BE2C (cell line): ENCODE measurements at regions not wholly inside any gene's neighbourhood (a gene's known extent, or its start where the extent isn't known, plus 50 kb on each side); places are given as distances from the start of the nearest gene placed in this dataset.

ENCODE experiments used
- DNase-seq: peaks from one replicate; pipeline ENCODE4 v3.0.0-alpha.2; 2020
- H3K27me3 ChIP-seq: fragments of 250-450 bp; sonication (Bioruptor Pico); 2 replicates; pipeline ENCODE4 v1.5.1; 2020; ENCODE audit warnings: mild to moderate bottlenecking
- H3K36me3 ChIP-seq: fragments of 250-450 bp; sonication (Bioruptor Pico); 2 replicates; pipeline ENCODE4 v1.5.1; 2020; ENCODE audit warnings: mild to moderate bottlenecking
- H3K4me1 ChIP-seq: fragments of 250-450 bp; sonication (Bioruptor Pico); 2 replicates; pipeline ENCODE4 v1.5.1; 2020
- H3K4me3 ChIP-seq: 2 replicates; pipeline ENCODE4 v1.5.1; 2011; ENCODE audit warnings: low read depth, low read length
- H3K9me3 ChIP-seq: fragments of 250-450 bp; sonication (Bioruptor Pico); 2 replicates; pipeline ENCODE4 v1.5.1; 2020
- TF ChIP-seq, protein P1 (sequence below): IDR thresholded peaks from 2 replicates; pipeline ENCODE4 v1.5.1; 2012; ENCODE audit warnings: mild to moderate bottlenecking, low read depth, low read length

DNA sequence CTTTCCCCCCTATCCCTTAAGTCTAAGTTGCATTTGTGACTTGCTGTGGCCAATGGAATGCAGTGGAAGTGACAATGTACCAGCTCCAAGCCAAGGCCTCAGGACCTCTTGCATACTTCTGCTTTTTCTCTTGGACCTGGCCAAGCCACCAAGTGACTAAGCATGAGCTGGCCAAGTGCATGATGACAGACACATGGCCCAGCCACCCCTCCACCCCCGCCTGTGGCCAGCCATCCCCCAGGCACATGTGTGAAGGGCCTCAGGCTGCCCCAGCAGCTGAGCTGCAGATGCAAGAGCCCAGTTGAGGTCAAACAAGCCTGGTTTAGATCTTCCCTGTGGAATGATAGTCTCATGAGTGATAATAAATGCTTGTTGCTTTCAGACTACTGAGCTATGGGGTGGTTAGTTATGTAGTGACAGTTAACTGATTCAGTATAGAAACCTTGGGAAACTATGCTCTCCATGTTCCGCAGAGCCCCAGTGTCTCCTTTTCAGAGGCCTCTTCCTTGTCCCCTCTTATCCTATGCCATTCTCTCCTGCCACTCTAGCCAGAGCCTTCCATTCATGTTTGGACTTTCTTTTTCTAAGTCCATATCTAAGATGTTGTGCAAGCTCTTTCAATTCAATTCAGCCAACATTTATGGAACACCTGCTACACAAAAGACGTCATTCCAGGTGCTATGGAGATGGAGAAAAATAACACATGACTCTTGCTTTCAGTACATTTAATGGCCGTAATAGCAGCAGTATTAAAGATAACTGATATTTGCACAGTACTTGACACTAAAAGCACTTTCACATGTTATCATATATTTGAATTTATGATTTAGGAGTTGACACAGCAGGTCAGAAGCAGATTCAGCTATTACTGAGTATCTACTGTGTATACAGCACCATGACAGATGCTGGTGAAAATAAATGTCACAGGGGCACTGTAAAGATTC lies 55.5 kb upstream of the LOXL4 start:
- no peaks in the 10 kb centered on the region for H3K36me3 ChIP-seq
- H3K9me3 ChIP-seq: no peaks in the 10 kb centered on the region
- DNase-seq: peak; percentile 43
- H3K4me3 ChIP-seq: no peak overlapping the region
- TF ChIP-seq, protein P1, sequence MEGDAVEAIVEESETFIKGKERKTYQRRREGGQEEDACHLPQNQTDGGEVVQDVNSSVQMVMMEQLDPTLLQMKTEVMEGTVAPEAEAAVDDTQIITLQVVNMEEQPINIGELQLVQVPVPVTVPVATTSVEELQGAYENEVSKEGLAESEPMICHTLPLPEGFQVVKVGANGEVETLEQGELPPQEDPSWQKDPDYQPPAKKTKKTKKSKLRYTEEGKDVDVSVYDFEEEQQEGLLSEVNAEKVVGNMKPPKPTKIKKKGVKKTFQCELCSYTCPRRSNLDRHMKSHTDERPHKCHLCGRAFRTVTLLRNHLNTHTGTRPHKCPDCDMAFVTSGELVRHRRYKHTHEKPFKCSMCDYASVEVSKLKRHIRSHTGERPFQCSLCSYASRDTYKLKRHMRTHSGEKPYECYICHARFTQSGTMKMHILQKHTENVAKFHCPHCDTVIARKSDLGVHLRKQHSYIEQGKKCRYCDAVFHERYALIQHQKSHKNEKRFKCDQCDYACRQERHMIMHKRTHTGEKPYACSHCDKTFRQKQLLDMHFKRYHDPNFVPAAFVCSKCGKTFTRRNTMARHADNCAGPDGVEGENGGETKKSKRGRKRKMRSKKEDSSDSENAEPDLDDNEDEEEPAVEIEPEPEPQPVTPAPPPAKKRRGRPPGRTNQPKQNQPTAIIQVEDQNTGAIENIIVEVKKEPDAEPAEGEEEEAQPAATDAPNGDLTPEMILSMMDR: no peak
- peaks cover 10% of the 10 kb centered on the region for H3K4me1 ChIP-seq
- H3K27me3 ChIP-seq: no peaks in the 10 kb centered on the region

DNA sequence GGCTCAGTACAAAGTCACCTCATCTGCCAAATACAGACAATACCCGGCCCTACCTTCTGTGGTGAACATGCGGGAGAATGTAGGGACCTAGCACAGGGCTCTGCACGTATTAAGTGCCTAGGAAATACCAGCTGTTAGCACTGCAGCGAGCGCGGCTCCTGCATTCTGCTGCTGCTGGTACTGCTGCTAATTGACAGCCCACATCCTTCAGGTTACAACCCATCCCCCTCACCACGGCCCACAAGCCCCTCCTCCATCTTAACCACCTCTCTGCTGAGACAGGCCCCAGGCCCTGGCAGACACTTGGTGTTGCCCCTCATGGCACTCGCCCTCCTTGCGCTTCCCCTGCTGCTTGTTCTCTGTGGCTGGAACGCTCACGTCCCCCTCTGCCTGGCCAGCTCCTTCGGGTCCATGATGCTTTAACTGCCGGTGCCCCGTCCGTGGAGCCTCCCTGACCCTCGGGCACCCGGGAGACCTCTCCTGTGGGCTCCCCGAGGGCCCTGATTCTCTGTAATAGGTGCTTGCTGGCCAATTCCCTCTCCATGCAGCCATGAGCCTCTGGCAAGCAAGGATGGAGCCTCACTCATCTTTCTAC lies 53.3 kb upstream of the LOXL4 start:
- no peaks in the 10 kb centered on the region for H3K27me3 ChIP-seq
- DNase-seq: no peak
- H3K4me3 ChIP-seq: no peak overlapping the region
- peaks cover 10% of the 10 kb centered on the region for H3K4me1 ChIP-seq
- TF ChIP-seq, protein P1: no peak
- H3K9me3 ChIP-seq: no peaks in the 10 kb centered on the region
- no peaks in the 10 kb centered on the region for H3K36me3 ChIP-seq

DNA sequence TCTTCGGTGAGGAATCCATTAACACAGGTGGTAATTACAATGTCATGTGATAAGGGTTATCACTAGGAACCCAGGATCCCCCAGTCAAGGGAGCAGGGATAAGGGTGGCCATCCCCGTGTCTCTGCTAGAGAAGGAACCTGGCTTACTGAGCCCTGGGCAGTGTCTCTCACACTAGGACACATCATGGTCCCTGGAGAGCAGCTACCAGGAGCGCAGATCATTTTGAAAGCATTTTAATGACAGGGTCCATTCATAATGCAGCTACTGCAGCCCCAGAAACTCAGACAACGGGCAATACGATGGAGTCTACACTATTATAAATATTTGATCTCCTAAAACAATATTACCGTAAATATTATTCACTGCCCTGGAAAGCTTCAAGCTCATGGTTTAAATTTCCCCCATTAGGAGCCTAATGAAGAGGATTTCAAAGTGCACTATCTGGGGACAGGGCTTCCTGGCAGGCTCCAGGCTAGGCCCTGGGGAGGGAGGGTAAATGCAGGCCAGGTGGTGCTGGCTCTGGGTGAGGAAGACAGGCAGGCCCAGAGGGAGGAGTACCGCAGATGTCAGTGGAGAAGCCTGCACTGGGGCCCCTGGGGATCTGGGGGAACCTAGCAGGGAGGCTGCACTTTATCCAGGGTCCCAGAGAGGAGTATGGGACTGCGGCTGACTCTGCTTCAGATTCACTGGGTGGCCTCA lies 52.6 kb upstream of the LOXL4 start:
- Histone ChIP-seq H3K27me3 (no peaks in the 10 kb centered on the region), H3K4me1 (peaks cover 10% of the 10 kb centered on the region), H3K9me3 (no peaks in the 10 kb centered on the region), H3K4me3 (no peak overlapping the region), H3K36me3 (no peaks in the 10 kb centered on the region)
- DNase-seq: peak; percentile 73
- TF ChIP-seq, protein P1: no peak

DNA sequence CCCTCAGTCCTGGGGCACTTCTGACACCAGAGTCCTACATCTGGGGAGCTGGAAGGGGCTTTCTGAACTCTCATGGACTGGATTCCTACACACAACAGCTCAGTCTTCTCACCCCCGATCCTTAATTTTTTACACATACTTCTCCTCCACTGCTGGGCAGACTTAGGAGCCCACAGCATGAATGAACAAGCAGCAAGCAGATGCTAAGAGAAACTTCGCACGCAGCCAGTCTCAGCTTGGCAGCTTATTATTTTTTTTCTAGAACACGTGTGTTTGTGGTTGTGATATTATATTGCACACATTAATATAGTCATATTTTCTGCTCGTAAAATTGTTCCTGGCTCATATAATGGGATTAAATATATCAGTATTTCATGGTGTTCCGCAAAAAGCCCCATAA lies 50.9 kb upstream of the LOXL4 start:
- Histone ChIP-seq H3K9me3 (no peaks in the 10 kb centered on the region), H3K27me3 (no peaks in the 10 kb centered on the region), H3K4me3 (no peak overlapping the region), H3K4me1 (peaks cover 10% of the 10 kb centered on the region), H3K36me3 (no peaks in the 10 kb centered on the region)
- TF ChIP-seq, protein P1: no peak
- DNase-seq: no peak
